Stimulated activated naive CD4-positive, alpha-beta T cell treated with Interleukin-2 at 50 U/mL for 16 hours (primary cell): ENCODE measurements at regions not wholly inside any gene's neighbourhood (a gene's known extent, or its start where the extent isn't known, plus 50 kb on each side); places are given as distances from the start of the nearest gene placed in this dataset.

Experiments used
- DNase-seq: peaks from one replicate; lab custom pipeline; 2025; lab: John Stamatoyannopoulos, UW

GRCh38 chr11:123378096-123378495 lies 52.0 kb upstream of the GRAMD1B start:
- DNase-seq, result no peak

GRCh38 chr11:123377355-123377754 lies 52.7 kb upstream of the GRAMD1B start:
- no peak for DNase-seq

GRCh38 chr11:123375832-123376231 lies 54.2 kb upstream of the GRAMD1B start:
- no peak for DNase-seq

- DNase-seq, result no peak
Measured at GRCh38 chr11:123374622-123374968, 55.5 kb upstream of the GRAMD1B start.

- DNase-seq, result no peak
Measured at GRCh38 chr11:123373754-123374621, 56.1 kb upstream of the GRAMD1B start.

- no peak for DNase-seq
Measured at GRCh38 chr11:123371506-123372297, 58.4 kb upstream of the GRAMD1B start.

GRCh38 chr11:123366924-123367323 lies 63.1 kb upstream of the GRAMD1B start:
- DNase-seq, result no peak

- DNase-seq, result no peak
Measured at GRCh38 chr11:123365955-123366354, 64.1 kb upstream of the GRAMD1B start.

- no peak for DNase-seq
Measured at GRCh38 chr11:123364080-123364479, 66.0 kb upstream of the GRAMD1B start.

GRCh38 chr11:123363556-123363955 lies 66.5 kb upstream of the GRAMD1B start:
- no peak for DNase-seq

- no peak for DNase-seq
Measured at GRCh38 chr11:123362941-123363340, 67.1 kb upstream of the GRAMD1B start.

GRCh38 chr11:123362186-123362585 lies 67.9 kb upstream of the GRAMD1B start:
- no peak for DNase-seq

- no peak for DNase-seq
Measured at GRCh38 chr11:123361110-123361509, 69.0 kb upstream of the GRAMD1B start.

GRCh38 chr11:123360267-123360936 lies 69.7 kb upstream of the GRAMD1B start:
- DNase-seq, result no peak

GRCh38 chr11:123357990-123358827 lies 71.9 kb upstream of the GRAMD1B start:
- DNase-seq, result no peak

- DNase-seq, result no peak
Measured at GRCh38 chr11:123357353-123357989, 72.6 kb upstream of the GRAMD1B start.

- DNase-seq, result no peak
Measured at GRCh38 chr11:123356539-123356938, 73.5 kb upstream of the GRAMD1B start.

GRCh38 chr11:123354371-123354975 lies 75.6 kb upstream of the GRAMD1B start:
- no peak for DNase-seq

GRCh38 chr11:123351375-123351774 lies 78.7 kb upstream of the GRAMD1B start:
- no peak for DNase-seq

GRCh38 chr11:123349382-123349781 lies 80.7 kb upstream of the GRAMD1B start:
- no peak for DNase-seq
